H1 (cell line): ENCODE measurements at regions not wholly inside any gene's neighbourhood (a gene's known extent, or its start where the extent isn't known, plus 50 kb on each side); places are given as distances from the start of the nearest gene placed in this dataset.

Experiments
- CTCF ChIA-PET: fragments of 300-600 bp; sonication (Branson Sonifier 250); formaldehyde crosslinking; loops from one replicate; lab custom pipeline; 2021; ENCODE audit not compliant: partially characterized antibody; lab: Charles Lee
- POLR2A ChIA-PET: fragments of 300-600 bp; sonication (Branson Sonifier 250); formaldehyde crosslinking; loops from one replicate; lab custom pipeline; 2021; ENCODE audit warnings: inconsistent platforms; ENCODE audit not compliant: partially characterized antibody; lab: Charles Lee
- DNase-seq, 2 experiments: peaks; one replicate each; pipeline versions ENCODE4 v3.0.0 to v3.0.0-alpha.2; 2010 to 2022; ENCODE audit warnings: low spot score in 2 of 2, low read depth in 1 of 2, mixed read lengths in 1 of 2
- FAIRE-seq: peaks from 2 replicates; lab custom pipeline; 2011; peaks lifted over from hg19 to GRCh38; lab: Jason Lieb, UNC
- H2AFZ ChIP-seq: 2 replicates; pipeline ENCODE4 v1.8.1; 2012; ENCODE audit warnings: low read length, inconsistent platforms
- H2AK5ac ChIP-seq: 2 replicates; pipeline ENCODE4 v1.6.1; 2013; ENCODE audit warnings: low read depth, low read length
- H2BK120ac ChIP-seq: replicated peaks from 2 replicates; pipeline ENCODE3; 2013; ENCODE audit warnings: low read depth, low read length, inconsistent platforms
- H2BK12ac ChIP-seq: 2 replicates; pipeline ENCODE4 v1.6.1; 2013; ENCODE audit warnings: low read depth, low read length
- H2BK15ac ChIP-seq: 2 replicates; pipeline ENCODE4 v1.6.1; 2013; ENCODE audit warnings: low read length
- H2BK20ac ChIP-seq: 2 replicates; pipeline ENCODE4 v1.6.1; 2013; ENCODE audit warnings: low read length
- H2BK5ac ChIP-seq: 2 replicates; pipeline ENCODE4 v1.6.1; 2013; ENCODE audit warnings: low read depth, low read length
- H3K14ac ChIP-seq: 2 replicates; pipeline ENCODE4 v1.6.1; 2013; ENCODE audit warnings: inconsistent platforms; ENCODE audit not compliant: insufficient read length
- H3K18ac ChIP-seq: 2 replicates; pipeline ENCODE4 v1.6.1; 2013; ENCODE audit warnings: low read length; ENCODE audit errors: extremely low read depth
- H3K23ac ChIP-seq: 2 replicates; pipeline ENCODE4 v1.6.1; 2013; ENCODE audit warnings: inconsistent platforms; ENCODE audit not compliant: insufficient read length
- H3K23me2 ChIP-seq: 2 replicates; pipeline ENCODE4 v1.6.1; 2013; ENCODE audit warnings: low read depth, low read length
- H3K27ac ChIP-seq: 2 replicates; pipeline ENCODE4 v1.6.1; 2011; ENCODE audit warnings: low read depth, low read length, inconsistent platforms
- H3K27me3 ChIP-seq, 4 experiments: replicated peaks in 1 of 4; 1 replicate in 1 of 4; 2 replicates in 3 of 4; pipeline versions ENCODE4 v1.6.1 to v1.8.1; 2011 to 2013; ENCODE audit warnings: low read length in 3 of 4, mild to moderate bottlenecking in 3 of 4, inconsistent platforms in 2 of 4, mixed read lengths in 2 of 4, moderate library complexity in 1 of 4; ENCODE audit not compliant: control insufficient read depth in 3 of 4, insufficient read depth in 3 of 4; ENCODE audit errors: extremely low read depth in 1 of 4
- H3K36me3 ChIP-seq, 4 experiments: 2 replicates each; pipeline versions ENCODE4 v1.6.1 to v1.8.1; 2011 to 2013; ENCODE audit warnings: mild to moderate bottlenecking in 4 of 4, low read length in 3 of 4, moderate library complexity in 2 of 4, control low read depth in 1 of 4, inconsistent platforms in 1 of 4; ENCODE audit not compliant: insufficient read depth in 4 of 4, control insufficient read depth in 2 of 4
- H3K4ac ChIP-seq: replicated peaks from 2 replicates; pipeline ENCODE3; 2013; ENCODE audit warnings: low read length, low read depth, mixed read lengths, inconsistent platforms; ENCODE audit not compliant: insufficient read length
- H3K4me1 ChIP-seq, 4 experiments: replicated peaks in 1 of 4; 1 replicate in 1 of 4; 2 replicates in 3 of 4; pipeline versions ENCODE4 v1.6.1 to v1.8.1; 2011 to 2013; ENCODE audit warnings: low read length in 3 of 4, inconsistent platforms in 2 of 4, mixed read lengths in 1 of 4; ENCODE audit not compliant: insufficient read depth in 4 of 4, control insufficient read depth in 3 of 4
- H3K4me2 ChIP-seq, 2 experiments: 2 replicates each; pipeline versions ENCODE4 v1.6.1 to v1.8.1; 2011 to 2013; ENCODE audit warnings: low read depth in 2 of 2, low read length in 2 of 2, control low read depth in 1 of 2, inconsistent platforms in 1 of 2, mild to moderate bottlenecking in 1 of 2; ENCODE audit not compliant: insufficient read depth in 1 of 2
- H3K4me3 ChIP-seq, 4 experiments: fragments of 200-600, 300-600 bp in 1 of 4; sonication (generic), shearing (Covaris generic), sonication (Bioruptor Twin) in 1 of 4; 2 replicates each; pipeline versions ENCODE4 v1.5.1 to v1.8.1; 2011 to 2016; ENCODE audit warnings: low read length in 4 of 4, low read depth in 3 of 4, control low read depth in 2 of 4, inconsistent platforms in 2 of 4, mild to moderate bottlenecking in 2 of 4, mixed read lengths in 1 of 4, moderate library complexity in 1 of 4; ENCODE audit not compliant: insufficient read depth in 2 of 4; ENCODE audit errors: extremely low read depth in 1 of 4
- H3K56ac ChIP-seq: replicated peaks from 2 replicates; pipeline ENCODE3; 2013; ENCODE audit warnings: low read depth, mild to moderate bottlenecking, mixed read lengths, low read length, inconsistent platforms; ENCODE audit not compliant: insufficient read length
- H3K79me1 ChIP-seq: 2 replicates; pipeline ENCODE4 v1.6.1; 2013; ENCODE audit warnings: low read depth, low read length, control low read depth
- H3K79me2 ChIP-seq, 2 experiments: 2 replicates each; pipeline versions ENCODE4 v1.6.1 to v1.8.1; 2012 to 2013; ENCODE audit warnings: low read length in 2 of 2, mild to moderate bottlenecking in 2 of 2, inconsistent platforms in 1 of 2; ENCODE audit not compliant: insufficient read depth in 2 of 2, control insufficient read depth in 1 of 2
- H3K9ac ChIP-seq, 4 experiments: replicated peaks in 1 of 4; 1 replicate in 1 of 4; 2 replicates in 3 of 4; pipeline versions ENCODE4 v1.6.1 to v1.8.1; 2011 to 2013; ENCODE audit warnings: low read depth in 3 of 4, low read length in 3 of 4, control low read depth in 2 of 4, mild to moderate bottlenecking in 2 of 4, moderate library complexity in 2 of 4, inconsistent platforms in 1 of 4; ENCODE audit errors: extremely low read depth in 1 of 4
- H3K9me3 ChIP-seq, 2 experiments: 2 replicates each; pipeline versions ENCODE4 v1.6.1 to v1.8.1; 2012 to 2013; ENCODE audit warnings: mild to moderate bottlenecking in 2 of 2, moderate library complexity in 2 of 2, control low read depth in 1 of 2, inconsistent platforms in 1 of 2, low read depth in 1 of 2, low read length in 1 of 2, mixed read lengths in 1 of 2; ENCODE audit not compliant: insufficient read depth in 2 of 2
- H4K20me1 ChIP-seq, 2 experiments: replicated peaks in 1 of 2; 2 replicates each; pipeline versions ENCODE3 to v1.8.1; 2011 to 2013; ENCODE audit warnings: inconsistent platforms in 2 of 2, low read length in 2 of 2, mild to moderate bottlenecking in 1 of 2; ENCODE audit not compliant: insufficient read depth in 2 of 2, control insufficient read depth in 1 of 2
- H4K5ac ChIP-seq: 2 replicates; pipeline ENCODE4 v1.6.1; 2013; ENCODE audit warnings: low read length, low read depth, mixed read lengths, inconsistent platforms; ENCODE audit not compliant: insufficient read length
- H4K8ac ChIP-seq: 2 replicates; pipeline ENCODE4 v1.8.0; 2013; ENCODE audit warnings: mild to moderate bottlenecking, moderate library complexity, low read length, inconsistent platforms; ENCODE audit not compliant: insufficient read depth; ENCODE audit errors: extremely low read depth
- H4K91ac ChIP-seq: replicated peaks from 2 replicates; pipeline ENCODE3; 2013; ENCODE audit warnings: low read length, mixed read lengths, inconsistent platforms; ENCODE audit not compliant: insufficient read length
- BRCA1 ChIP-seq: IDR thresholded peaks from 2 replicates; pipeline ENCODE4 v1.6.1; 2012; ENCODE audit warnings: low read depth, low read length, improper control_type of control experiment
- CEBPB ChIP-seq: IDR thresholded peaks from 2 replicates; pipeline ENCODE4 v1.6.1; 2012; ENCODE audit warnings: low read depth, low read length
- CTCF ChIP-seq, 3 experiments: IDR thresholded peaks; 1 replicate in 2 of 3; 2 replicates in 1 of 3; pipeline versions ENCODE4 v1.5.1 to v1.6.1; 2011; ENCODE audit warnings: low read length in 3 of 3, mild to moderate bottlenecking in 3 of 3, inconsistent platforms in 2 of 3, low read depth in 1 of 3, moderate library complexity in 1 of 3; ENCODE audit not compliant: insufficient read depth in 1 of 3; ENCODE audit errors: control extremely low read depth in 1 of 3
- GTF2F1 ChIP-seq: IDR thresholded peaks from 2 replicates; pipeline ENCODE4 v1.6.1; 2012; ENCODE audit warnings: low read depth, low read length, improper control_type of control experiment, borderline replicate concordance
- RXRA ChIP-seq: IDR thresholded peaks from 2 replicates; pipeline ENCODE4 v1.6.1; 2011; ENCODE audit warnings: low read depth, mild to moderate bottlenecking, low read length, moderate library complexity; ENCODE audit not compliant: insufficient read depth
- TEAD4 ChIP-seq: IDR thresholded peaks from 2 replicates; pipeline ENCODE4 v1.6.1; 2012; ENCODE audit warnings: low read depth, low read length, inconsistent platforms, mixed read lengths
- YY1 ChIP-seq: IDR thresholded peaks from 2 replicates; pipeline ENCODE4 v1.6.1; 2011; ENCODE audit warnings: low read depth, mild to moderate bottlenecking, low read length
- WGBS, 2 experiments: shearing (Covaris generic) in 1 of 2; methylation state at CpG; one replicate each; pipeline versions ENCODE4 v1.1.6 to v1.1.7; 2013 to 2015; ENCODE audit warnings: low lambda C conversion rate in 2 of 2, mixed read lengths in 2 of 2, inconsistent platforms in 1 of 2, low coverage in 1 of 2, missing lambda C conversion rate in 1 of 2; ENCODE audit not compliant: insufficient replicate concordance in 2 of 2, insufficient coverage in 1 of 2, insufficient read length in 1 of 2; ENCODE audit errors: extremely low coverage in 1 of 2, missing lambda C conversion rate in 1 of 2; 5-methylcytosine and 5-hydroxymethylcytosine counted together

- Histone ChIP-seq H4K8ac (no peak overlapping the region), H3K9ac (no peak overlapping the region), H3K27ac (no peak overlapping the region), H3K27me3 (peaks cover 0 to 1% (median 0%) of the 10 kb centered on the region in 4 experiments; a peak in 1 of 7 replicates), H3K9me3 (no peaks in the 10 kb centered on the region), H3K4me2 (peak overlapping the region; percentile 43 to 60), H2BK5ac (peak overlapping the region; percentile 15; the same call in 1 of the 2 replicates), H3K4ac (no peak overlapping the region), H4K91ac (no peak overlapping the region), H4K20me1 (no peaks in the 10 kb centered on the region), H2AK5ac (no peak overlapping the region), H2BK12ac (no peak overlapping the region), H3K23me2 (no peaks in the 10 kb centered on the region), H2BK20ac (0 out of 2 replicates have a peak overlapping the region, but pooled peaks have one; percentile 35), H3K4me3 (no peak overlapping the region; a peak in 1 of 8 replicates), H3K79me2 (no peaks in the 10 kb centered on the region), H2AFZ (peak overlapping the region; percentile 60), H3K23ac (no peak overlapping the region), H3K14ac (no peak overlapping the region)
- ChIA-PET POLR2A (interaction anchor here (0.7 kb wide), 1 partner anchor 772 kb away, joined by 5 read pairs; no protein-coding TSS in a partner anchor), CTCF (interaction anchor here (0.6 to 1.4 kb wide), 5 partner anchors 30 to 602 kb away, joined by 3 to 4 read pairs (median 4); no protein-coding TSS in a partner anchor)
- peak in 1 of 2 experiments; percentile 39 for DNase-seq
- no peak for FAIRE-seq
- TF ChIP-seq CEBPB, result peak; percentile 78
- no peak for TF ChIP-seq CTCF (IDR thresholded peaks at IDR 0.05; ENCODE audit: control extremely low read depth in 1 of 3, insufficient read depth in 1 of 3, low read depth in 1 of 3, low read length in 3 of 3)
- TF ChIP-seq RXRA, result no peak
- no peak for TF ChIP-seq BRCA1
- TF ChIP-seq YY1, result no peak
- peak; percentile 49; the same call in 1 of the 2 replicates for TF ChIP-seq TEAD4
- TF ChIP-seq GTF2F1, result no peak
- TF ChIP-seq, all 59 proteins: peak for 2
- Histone ChIP-seq H3K79me1 (no peaks in the 10 kb centered on the region), H2BK120ac (peak overlapping the region; percentile 38), H3K56ac (no peak overlapping the region), H3K4me1 (peaks cover 0 to 9% (median 4%) of the 10 kb centered on the region in 4 experiments; a peak in 2 of 7 replicates), H3K18ac (peak overlapping the region; percentile 78), H2BK15ac (no peak overlapping the region), H3K36me3 (no peaks in the 10 kb centered on the region), H4K5ac (peak overlapping the region; percentile 58)
- 68% methylated on average over 6 of the region's 6 CpGs; no CpG with 5 or more reads in 1 of the 2 experiments for WGBS, 2 experiments
Measured at GRCh38 chr11:127338380-127339259, 338.1 kb upstream of the KIRREL3 start.
